CD4-positive, alpha-beta T cell treated with Interleukin-6 for 4 hours (primary cell): ENCODE measurements at regions not wholly inside any gene's neighbourhood (a gene's known extent, or its start where the extent isn't known, plus 50 kb on each side); places are given as distances from the start of the nearest gene placed in this dataset.
"Not testable (repeated sequence)": the region's sequence is repeated elsewhere in the genome, so short reads cannot be mapped to it uniquely, and the experiment has no call there.

Experiments used
- DNase-seq: peaks from one replicate; pipeline ENCODE4 v3.0.0-alpha.2; 2020; ENCODE audit warnings: mixed read lengths

GRCh38 chr2:172262486-172262885 is 159.8 kb upstream of the DLX2 start:
- DNase-seq, result no peak

GRCh38 chr2:172264820-172265219 is 162.1 kb upstream of the DLX2 start:
- not testable (repeated sequence) for DNase-seq

GRCh38 chr2:172269507-172270244 is 157.7 kb upstream of the ITGA6 start:
- not testable (repeated sequence) for DNase-seq

- DNase-seq, result peak; percentile 69
Observed at GRCh38 chr2:172270278-172271079, 156.9 kb upstream of the ITGA6 start.

GRCh38 chr2:172273910-172274571 is 153.3 kb upstream of the ITGA6 start:
- no peak for DNase-seq

GRCh38 chr2:172275239-172275638 is 152.1 kb upstream of the ITGA6 start:
- DNase-seq, result no peak

- DNase-seq, result no peak
Observed at GRCh38 chr2:172276961-172277360, 150.4 kb upstream of the ITGA6 start.

- no peak for DNase-seq
Observed at GRCh38 chr2:172278667-172279066, 148.7 kb upstream of the ITGA6 start.

- no peak for DNase-seq
Observed at GRCh38 chr2:172279214-172279613, 148.2 kb upstream of the ITGA6 start.

GRCh38 chr2:172279813-172280212 is 147.6 kb upstream of the ITGA6 start:
- DNase-seq, result no peak

- no peak for DNase-seq
Observed at GRCh38 chr2:172280571-172281361, 146.6 kb upstream of the ITGA6 start.

GRCh38 chr2:172281648-172282570 is 145.5 kb upstream of the ITGA6 start:
- no peak for DNase-seq

GRCh38 chr2:172282944-172283343 is 144.4 kb upstream of the ITGA6 start:
- no peak for DNase-seq

GRCh38 chr2:172283476-172283875 is 143.9 kb upstream of the ITGA6 start:
- DNase-seq, result no peak

- DNase-seq, result no peak
Observed at GRCh38 chr2:172284209-172284608, 143.2 kb upstream of the ITGA6 start.

- DNase-seq, result no peak
Observed at GRCh38 chr2:172285010-172285621, 142.3 kb upstream of the ITGA6 start.

GRCh38 chr2:172285760-172286159 is 141.6 kb upstream of the ITGA6 start:
- no peak for DNase-seq

- DNase-seq, result no peak
Observed at GRCh38 chr2:172287190-172287589, 140.2 kb upstream of the ITGA6 start.

- DNase-seq, result no peak
Observed at GRCh38 chr2:172287605-172288315, 139.6 kb upstream of the ITGA6 start.

- DNase-seq, result peak; percentile 71
Observed at GRCh38 chr2:172288603-172289002, 138.8 kb upstream of the ITGA6 start.

- DNase-seq, result no peak
Observed at GRCh38 chr2:172293952-172294351, 133.4 kb upstream of the ITGA6 start.
